ENCODE measurements at regions not wholly inside any gene's neighbourhood (a gene's known extent, or its start where the extent isn't known, plus 50 kb on each side); places are given as distances from the start of the nearest gene placed in this dataset.
A peak's percentile ranks its signal among the peaks of the same experiment; 100 is the strongest.
"Not testable (repeated sequence)": the region's sequence is repeated elsewhere in the genome, so short reads cannot be mapped to it uniquely, and the experiment has no call there.

DNA sequence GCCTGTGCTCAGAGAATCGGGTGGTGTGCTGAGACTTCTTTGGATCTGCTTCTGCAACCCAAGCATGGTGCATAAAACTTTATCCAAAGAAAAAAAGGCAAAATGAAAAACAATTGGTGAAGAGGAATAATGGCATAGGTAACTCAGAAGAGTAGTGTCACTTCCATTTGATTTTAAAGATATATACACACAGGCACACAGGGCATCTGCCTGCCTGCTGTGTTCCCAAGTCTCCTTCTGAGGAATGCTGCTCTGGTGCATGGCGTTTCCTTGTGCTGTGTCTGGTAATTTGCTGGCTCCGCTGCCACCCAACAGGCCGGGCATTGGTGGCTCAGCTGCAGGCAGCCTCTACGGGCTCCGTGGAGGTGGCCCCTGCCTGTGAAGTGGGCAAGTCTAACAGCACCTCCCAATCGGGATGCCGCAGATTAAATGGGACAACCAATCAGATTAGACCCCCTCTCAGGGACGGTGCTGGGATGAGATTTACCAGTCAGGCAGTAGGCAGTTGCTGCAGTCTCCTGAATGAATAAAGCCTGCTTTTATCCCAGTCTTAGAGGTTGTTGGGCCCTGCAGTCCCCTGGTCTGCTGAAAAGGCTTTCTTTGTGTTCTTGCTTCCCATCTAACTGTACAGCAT, 253.7 kb upstream of the RASGRP1 start:
- no peak for DNase-seq

GRCh38 chr15:38819387-38819950, 254.9 kb upstream of the RASGRP1 start:
- DNase-seq: no peak

GRCh38 chr15:38823263-38823662, 258.6 kb upstream of the RASGRP1 start:
- DNase-seq: no peak

GRCh38 chr15:38824719-38825118, 260.1 kb upstream of the RASGRP1 start:
- no peak for DNase-seq

- no peak for DNase-seq
Observed at GRCh38 chr15:38826880-38827279, 262.3 kb upstream of the RASGRP1 start.

DNA sequence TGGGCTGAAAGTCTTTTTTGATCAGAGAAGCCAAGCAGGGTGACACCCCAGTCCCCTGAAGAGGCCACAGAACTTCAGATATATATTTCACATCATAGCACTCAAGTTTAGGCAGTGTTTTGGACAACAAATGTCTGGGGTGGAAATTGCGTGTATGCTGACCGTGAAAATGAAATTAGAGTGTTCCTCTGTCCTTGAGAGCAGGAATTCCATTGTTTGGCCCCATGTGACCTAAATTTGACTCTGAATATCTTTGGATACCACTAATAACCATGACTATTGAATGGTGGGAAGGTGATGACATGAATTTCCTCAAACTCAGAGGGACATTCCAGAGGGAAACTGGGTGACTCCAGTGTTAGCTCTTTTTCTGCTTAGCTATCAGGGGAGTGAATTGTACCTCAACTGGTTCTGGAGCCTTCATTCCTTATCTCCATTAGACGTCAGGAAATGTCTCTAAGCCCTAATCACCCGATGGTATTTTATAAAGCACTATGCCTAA, 263.5 kb upstream of the RASGRP1 start:
- DNase-seq: no peak

- no peak for DNase-seq
Observed at GRCh38 chr15:38829086-38829485, 264.5 kb upstream of the RASGRP1 start.

DNA sequence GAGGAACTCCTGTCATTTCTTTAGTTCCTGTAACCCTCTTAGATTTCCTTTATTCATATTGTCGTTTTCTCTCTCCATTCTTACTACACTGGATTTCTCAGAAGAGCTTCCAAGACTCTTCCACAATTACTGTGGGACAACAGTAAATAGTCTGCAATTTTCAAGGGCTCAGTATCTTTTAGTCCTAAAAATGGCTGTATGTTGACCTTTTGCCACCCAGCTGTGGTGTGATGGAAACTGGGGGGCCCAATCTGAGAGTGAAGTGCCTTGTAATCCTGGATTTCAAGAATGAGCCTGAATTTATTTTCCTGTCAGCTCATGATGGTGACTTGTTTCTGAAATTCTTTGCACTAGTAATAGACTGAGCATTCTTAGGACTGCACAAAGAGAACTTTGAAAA, 277.6 kb upstream of the RASGRP1 start:
- DNase-seq: no peak

- DNase-seq: no peak
Observed at GRCh38 chr15:38843051-38843501, 278.5 kb upstream of the RASGRP1 start.

DNA sequence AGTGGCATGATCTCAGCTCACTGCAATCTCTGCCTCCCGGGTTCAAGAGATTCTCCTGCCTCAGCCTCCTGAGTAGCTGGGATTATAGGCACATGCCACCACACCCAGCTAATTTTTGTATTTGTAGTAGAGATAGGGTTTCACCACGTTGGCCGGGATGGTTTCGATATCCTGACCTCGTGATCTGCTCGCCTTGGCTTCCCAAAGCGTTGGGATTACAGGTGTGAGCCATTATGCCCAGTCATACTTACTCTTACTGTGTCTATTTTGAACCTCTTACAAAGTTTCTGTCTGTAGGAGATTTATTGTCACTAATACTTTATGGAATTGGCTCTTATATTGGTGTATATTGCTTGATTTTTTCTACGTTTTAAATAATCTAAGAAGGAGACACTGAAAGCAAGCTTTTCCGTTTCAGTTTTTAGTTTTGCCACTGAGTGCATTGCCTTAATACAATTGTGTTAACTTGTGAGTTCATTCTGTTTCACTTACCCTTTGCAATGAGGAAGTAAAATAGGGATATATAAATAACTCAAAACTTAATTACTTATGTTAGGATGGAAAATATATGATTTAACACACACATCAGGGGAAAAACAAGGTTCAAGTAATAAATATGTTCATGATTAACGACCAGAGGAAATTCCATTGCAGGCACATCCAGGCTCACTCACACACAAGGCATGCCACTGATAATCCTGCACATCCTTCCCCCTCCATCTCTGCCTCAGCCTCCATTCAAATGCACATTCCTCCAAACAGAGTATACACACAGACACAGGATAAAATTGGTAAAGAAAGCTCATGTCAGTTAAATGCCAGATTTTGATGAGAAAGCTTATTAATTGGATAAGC, 279.3 kb upstream of the RASGRP1 start:
- DNase-seq: no peak

- DNase-seq: no peak
Observed at GRCh38 chr15:38844736-38845135, 280.1 kb upstream of the RASGRP1 start.

GRCh38 chr15:38846346-38846745, 281.7 kb upstream of the RASGRP1 start:
- DNase-seq: no peak

GRCh38 chr15:38847666-38848065, 283.1 kb upstream of the RASGRP1 start:
- no peak for DNase-seq

DNA sequence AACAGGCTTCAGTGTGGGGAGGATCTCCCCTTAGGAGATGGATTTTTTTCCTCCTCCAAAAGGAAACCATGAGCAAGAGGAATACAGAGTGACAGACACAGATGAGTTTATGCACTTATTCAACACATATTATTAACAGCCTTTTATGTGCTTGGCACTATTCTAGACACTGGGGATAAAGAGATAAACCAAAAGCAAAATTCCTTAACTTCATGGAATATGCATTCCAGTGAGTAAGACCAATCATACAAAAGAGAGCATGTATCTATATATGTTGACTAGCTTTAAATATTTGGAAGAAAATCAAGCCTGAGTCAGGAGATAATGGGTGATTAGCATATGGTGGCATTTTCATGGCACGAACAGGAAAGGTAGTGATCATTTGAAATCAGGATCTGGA, 284.4 kb upstream of the RASGRP1 start:
- no peak for DNase-seq

GRCh38 chr15:38852188-38852587, 287.6 kb upstream of the RASGRP1 start:
- not testable (repeated sequence) for DNase-seq

DNA sequence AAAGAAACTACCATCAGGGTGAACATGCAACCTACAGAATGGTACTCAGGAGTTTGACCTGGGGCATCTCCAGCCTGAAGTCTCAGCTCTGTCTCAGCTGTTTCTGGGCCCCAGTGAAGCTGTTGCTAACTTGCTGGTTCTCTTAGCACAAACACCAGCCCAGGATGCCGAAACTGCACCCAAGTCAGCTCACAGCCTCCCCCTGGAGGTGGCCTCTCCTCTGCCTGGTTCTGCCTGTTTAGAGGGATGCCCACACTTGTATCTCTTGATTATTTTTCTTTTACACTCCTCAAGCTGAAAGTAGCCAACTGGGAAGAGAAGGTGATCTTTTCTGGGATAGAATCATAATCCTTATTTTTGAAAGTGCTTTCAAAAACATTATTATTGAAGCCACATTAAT, 289.0 kb upstream of the RASGRP1 start:
- DNase-seq: peak; percentile 8

- DNase-seq: no peak
Observed at GRCh38 chr15:38854506-38854905, 289.9 kb upstream of the RASGRP1 start.

DNA sequence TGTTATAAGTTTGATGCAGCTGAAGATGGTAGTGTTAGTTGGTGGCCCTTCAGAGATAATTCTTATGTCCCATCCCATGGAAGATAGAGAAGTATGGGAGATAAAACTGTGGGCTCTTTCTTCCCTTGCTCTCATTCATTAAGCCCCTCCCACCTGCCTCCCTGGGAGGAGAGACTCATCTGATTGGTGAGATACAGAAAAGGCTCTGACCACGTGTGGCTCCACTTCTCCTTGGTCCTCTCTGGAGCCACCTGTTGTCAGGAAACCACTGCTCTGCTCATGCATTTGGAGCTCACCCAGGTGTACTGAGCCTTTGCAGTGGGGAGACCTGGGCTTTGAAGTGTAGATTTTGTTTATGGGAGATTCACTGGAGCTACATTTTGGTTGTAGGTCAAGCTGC, 293.2 kb upstream of the RASGRP1 start:
- no peak for DNase-seq

DNA sequence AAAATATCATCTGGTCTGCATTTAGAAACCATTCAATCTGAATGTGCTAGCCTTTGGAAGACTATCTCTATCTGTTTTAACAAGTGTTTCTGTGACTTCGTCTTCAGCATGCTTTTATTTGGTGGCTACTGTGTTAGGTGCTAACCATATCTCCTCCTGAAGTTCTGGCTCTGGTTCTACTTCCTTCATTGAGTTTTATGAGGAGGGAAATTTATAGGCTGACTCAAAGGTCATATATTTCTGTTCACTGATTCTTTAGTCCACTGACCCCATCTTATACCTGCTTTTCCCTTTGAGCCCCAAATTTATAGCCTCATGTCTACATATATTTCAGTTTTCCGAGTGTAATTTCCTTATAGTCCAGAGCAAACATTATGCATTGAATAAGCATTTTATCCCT, 295.0 kb upstream of the RASGRP1 start:
- no peak for DNase-seq

- no peak for DNase-seq
Observed at GRCh38 chr15:38860253-38860652, 295.6 kb upstream of the RASGRP1 start.

DNA sequence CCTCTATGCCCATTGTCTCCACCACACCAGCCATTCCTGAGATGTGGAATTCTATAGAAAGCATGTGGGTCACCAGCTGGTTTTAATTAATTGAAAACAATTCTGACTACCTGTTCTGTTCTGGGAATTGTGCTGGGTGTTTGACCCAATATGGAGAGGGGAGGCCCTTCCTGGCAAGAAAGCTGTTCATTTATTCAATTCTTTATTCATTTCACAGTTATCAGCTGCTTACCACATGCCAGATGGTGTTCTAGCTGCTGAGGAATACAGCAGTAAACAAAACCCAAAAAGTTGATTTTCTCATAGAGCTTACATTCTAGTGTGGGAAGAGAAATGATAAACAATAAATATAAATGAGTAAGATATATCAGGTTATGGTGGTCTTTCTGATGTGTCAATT, 296.1 kb upstream of the RASGRP1 start:
- DNase-seq: no peak

GRCh38 chr15:38861108-38861507, 296.5 kb upstream of the RASGRP1 start:
- no peak for DNase-seq

- DNase-seq: no peak
Observed at GRCh38 chr15:38862099-38862498, 297.5 kb upstream of the RASGRP1 start.

GRCh38 chr15:38863381-38863780, 298.8 kb upstream of the RASGRP1 start:
- DNase-seq: no peak
